HG03378 (cell line): ENCODE measurements at regions not wholly inside any gene's neighbourhood (a gene's known extent, or its start where the extent isn't known, plus 50 kb on each side); places are given as distances from the start of the nearest gene placed in this dataset.
A peak's percentile ranks its signal among the peaks of the same experiment; 100 is the strongest.

Experiments
- ATAC-seq: cut with Tn5 transposase; IDR thresholded peaks from one replicate; pipeline ENCODE4 v1.9.1; 2021; ENCODE audit warnings: mild to moderate bottlenecking, moderate library complexity; ENCODE audit not compliant: unreplicated experiment

DNA sequence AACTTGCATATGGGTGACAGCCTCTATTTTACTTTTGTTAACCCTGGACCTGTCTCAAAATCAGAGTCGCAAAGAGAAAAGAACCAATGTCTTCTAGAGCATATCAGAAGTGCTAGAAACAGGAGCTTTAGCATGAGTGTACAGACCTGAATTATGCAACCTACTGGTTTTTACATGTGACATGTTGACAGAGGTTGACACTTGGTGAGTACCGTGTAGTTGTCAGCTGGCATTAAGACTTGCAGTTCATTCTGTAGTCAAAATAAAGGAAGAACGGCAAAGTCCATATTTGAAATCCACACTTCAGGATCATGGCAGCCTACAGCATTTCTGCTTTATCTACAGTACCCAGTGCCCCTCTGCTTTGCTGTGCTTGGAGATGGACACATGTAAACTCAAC lies 291.9 kb upstream of the TENM3 start:
- ATAC-seq, result no peak

- ATAC-seq, result no peak
Measured at GRCh38 chr4:181952478-181952877, 290.7 kb upstream of the TENM3 start.

DNA sequence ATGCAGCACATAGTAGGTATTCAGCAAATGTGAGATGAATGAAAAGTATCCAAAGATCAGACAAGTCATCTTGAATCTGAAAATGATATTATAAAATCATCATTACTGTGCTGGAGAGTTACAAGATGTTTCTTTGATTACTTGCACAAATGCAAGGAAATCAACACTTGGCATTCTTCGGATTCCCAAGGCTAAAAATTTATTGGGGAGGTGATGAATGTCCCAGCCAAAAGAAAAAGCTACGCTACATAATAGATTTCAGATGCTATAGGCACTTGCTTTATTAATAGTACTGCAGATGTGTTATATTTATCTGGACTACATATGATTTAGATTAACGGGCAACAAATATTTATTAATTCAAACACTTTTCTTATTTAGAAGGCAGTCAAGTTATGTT lies 286.7 kb upstream of the TENM3 start:
- ATAC-seq, result no peak

DNA sequence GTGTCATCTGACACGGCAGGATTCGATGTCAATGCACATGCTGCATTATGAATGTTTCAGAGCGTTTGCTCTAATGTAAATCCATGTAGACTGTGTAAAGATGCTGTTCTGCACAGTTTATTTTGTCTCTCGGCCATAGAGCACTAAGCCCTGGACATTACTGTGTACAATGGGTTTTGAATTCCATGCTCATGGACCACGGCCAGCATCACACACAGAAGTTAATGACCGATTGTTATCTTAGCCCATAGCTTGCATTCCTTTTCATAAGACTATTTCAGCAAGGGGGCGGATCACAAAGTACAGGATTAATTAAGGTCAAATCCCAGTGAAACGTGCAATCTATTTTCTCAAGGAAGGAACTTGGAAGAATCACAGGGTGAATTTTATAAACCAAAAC lies 286.1 kb upstream of the TENM3 start:
- ATAC-seq, result no peak

- no peak for ATAC-seq
Measured at GRCh38 chr4:181958446-181958845, 284.8 kb upstream of the TENM3 start.

- ATAC-seq, result no peak
Measured at GRCh38 chr4:181959121-181959520, 284.1 kb upstream of the TENM3 start.

GRCh38 chr4:181960384-181960783 lies 282.8 kb upstream of the TENM3 start:
- no peak for ATAC-seq

- no peak for ATAC-seq
Measured at GRCh38 chr4:181962321-181962720, 280.9 kb upstream of the TENM3 start.

DNA sequence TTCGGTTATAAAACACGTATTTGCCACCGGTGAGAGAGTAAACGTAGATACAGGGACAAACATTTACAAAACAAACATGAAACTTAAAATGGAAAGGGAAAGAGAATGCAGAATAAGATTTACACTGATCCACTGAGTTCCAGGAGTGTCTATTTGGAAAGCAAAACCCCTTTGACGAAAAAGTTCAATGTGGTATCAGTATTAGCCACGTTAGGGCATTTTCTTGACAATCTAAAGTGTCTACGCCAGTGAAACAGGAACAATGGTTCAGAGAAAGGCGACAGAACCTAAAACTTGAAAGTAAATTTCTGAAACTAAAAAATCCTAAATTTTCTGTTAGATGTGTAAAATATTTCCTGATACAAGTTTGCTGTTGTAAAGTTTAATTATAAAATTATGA lies 278.5 kb upstream of the TENM3 start:
- ATAC-seq, result no peak

DNA sequence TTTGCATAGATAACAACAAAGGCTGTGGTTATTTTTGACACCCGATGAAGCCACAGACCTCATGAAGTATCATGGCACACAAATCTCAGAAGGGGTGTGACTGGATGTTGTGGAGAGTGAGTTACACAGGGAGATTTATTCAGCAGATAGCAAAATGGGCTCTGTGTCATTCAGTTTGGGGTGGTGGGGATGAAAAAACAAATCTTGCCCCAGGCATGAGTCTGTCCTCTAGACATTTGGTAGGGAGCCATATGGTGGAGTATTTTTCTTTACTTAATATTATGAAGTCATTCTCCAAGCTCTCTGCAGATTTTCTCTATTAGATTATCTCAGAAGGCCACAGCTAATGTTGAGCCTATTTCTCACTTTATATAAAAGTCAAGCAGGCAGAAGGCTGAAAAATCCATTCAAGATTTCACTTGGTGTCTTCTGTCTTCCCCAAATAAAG lies 277.1 kb upstream of the TENM3 start:
- no peak for ATAC-seq

- ATAC-seq, result no peak
Measured at GRCh38 chr4:181967401-181967800, 275.8 kb upstream of the TENM3 start.

- ATAC-seq, result no peak
Measured at GRCh38 chr4:181968371-181968770, 274.8 kb upstream of the TENM3 start.

- no peak for ATAC-seq
Measured at GRCh38 chr4:181969151-181969550, 274.1 kb upstream of the TENM3 start.

DNA sequence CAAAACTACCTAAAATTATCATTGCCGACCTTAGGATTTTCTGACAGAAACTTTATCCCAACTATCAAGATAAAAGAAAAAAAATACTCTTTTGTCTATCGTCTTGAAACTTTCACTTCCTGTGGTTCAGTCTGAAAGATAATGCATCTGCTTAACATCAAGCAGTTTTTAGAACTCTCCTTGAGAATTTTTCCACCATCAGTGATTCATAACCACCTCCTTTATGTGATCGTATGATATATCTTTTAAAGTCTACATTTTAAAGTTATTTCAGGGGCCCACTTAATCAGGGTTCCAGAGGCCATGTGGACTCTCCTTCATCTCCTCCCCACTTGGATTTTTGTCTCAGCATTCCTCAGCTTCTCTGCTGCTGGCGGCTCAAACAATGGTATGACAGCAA lies 272.8 kb upstream of the TENM3 start:
- no peak for ATAC-seq

GRCh38 chr4:181971411-181971810 lies 271.8 kb upstream of the TENM3 start:
- ATAC-seq, result peak; percentile 88

- no peak for ATAC-seq
Measured at GRCh38 chr4:181971973-181972372, 271.2 kb upstream of the TENM3 start.

DNA sequence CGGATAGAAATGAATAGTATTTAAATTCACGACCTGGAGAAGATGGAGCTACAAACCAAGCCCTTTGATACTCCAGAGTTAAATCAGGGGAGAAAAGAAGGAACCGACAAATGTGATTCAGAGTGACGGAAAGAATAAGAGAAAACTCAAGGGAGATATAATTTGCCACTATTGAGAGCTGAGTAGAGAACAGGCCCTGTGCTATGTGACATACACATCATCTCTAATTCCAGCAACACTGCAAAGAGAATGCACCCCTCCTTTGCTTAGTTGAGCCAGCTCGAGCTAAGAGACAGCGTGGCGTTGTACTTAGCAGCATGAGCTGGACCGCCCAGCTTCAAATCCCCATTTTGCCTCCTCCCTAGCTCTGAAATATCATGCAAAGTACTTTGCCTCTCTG lies 266.4 kb upstream of the TENM3 start:
- no peak for ATAC-seq

DNA sequence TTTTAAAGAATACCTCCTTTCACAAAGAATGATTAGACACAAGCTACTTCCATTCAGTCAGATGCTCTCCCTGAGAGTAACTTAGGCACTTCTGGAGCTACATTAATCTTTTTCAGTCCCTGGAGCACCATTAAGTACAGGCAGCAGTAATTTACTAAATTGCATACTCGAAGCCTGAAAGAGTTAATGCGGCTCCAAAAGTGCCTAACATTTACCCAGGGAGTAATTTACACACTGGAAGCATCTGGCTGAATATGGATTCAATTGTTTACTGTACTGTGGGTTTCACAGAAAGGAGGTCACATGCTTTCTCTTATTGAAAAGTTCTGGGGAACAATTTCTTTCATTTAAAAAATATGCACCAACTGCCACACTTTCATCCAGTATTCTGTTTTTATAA lies 260.8 kb upstream of the TENM3 start:
- no peak for ATAC-seq

DNA sequence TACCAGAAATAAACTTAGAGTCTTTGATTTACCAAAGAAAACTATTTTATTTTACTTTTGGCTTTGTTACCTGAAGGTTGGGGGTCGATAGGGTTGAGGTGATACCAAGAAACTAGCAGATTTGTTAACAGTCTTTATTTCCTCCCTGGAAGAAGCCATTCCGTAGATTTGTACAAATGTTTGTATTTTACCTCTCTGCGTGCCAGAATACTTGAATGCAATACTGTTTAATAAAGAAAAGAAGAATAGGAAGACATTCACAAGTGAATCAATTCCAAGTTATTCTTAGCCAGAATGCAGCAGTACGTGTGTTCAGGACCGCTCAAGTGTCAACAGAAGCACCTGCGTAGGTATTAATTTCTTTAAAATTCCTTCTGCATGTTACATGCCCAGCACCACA lies 260.3 kb upstream of the TENM3 start:
- ATAC-seq, result no peak

DNA sequence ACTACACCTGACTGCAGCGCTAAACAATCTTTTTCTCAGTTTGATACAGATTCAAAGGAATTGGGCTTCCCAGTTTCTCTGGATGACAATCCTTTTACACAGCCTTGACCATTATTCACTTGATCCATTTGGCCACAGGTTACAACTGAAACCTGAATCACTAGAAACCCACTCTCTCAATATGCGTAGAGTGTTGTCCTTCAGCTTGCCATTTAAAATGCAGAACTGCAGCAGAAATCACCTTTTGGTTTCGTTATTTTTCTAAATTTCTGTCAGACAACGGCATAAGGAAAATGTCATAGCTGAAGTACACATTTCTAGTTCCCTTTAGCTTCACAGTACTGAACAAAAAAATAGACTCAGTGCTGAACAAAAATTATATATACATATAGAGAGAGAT lies 255.8 kb upstream of the TENM3 start:
- ATAC-seq, result no peak

DNA sequence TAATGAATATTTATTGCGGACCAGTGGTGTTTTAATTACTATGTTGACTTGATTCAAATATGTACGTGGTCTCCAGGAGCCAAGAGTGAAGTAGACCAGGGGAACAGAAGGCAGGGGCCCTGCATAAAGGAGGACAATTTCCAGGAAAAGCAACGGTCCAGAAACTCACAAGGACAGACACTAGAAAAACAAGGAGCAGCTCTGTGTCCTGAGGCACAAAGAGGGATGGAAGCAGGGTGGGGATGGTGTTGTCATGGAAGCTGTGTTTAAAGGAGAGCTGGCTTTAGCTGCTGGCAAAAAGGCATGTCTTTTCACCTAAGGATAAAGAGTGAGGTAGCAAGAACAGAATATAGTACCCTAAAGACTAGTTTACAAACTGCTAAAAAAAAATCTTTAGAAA lies 254.1 kb upstream of the TENM3 start:
- ATAC-seq, result no peak

DNA sequence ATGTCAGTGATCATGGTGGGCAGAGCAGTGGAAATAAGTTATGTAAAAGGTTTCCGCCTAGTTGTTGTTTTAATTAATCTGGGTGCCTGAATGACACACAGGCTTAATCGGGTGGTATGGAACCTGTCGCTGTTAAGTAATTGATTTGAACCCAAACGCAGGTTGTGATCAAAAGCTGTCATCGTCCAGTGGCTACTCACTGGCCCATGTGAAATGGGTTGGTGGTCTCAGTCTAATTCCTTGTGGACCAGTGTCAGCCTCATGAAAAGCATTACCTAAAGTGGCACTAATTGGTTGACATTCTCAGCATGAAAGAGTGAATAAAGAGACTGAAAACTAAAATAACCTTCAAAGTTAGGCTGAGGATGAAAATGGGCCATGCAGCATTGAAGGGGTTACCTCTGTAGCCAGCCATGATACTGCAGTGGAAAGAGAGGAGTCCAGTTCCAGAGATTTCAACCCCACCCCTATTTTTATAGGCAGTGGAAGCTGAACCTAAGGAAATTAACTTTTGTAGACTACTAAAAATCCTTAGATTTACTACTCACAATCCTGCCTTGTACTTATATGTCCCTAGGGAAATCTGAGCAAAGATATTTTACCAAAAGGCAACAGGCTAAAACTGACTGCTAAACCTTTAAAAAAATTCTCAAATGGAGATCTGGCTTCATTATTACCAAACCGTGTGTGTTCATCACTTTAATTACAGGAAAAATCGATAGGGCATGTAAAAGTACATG lies 251.7 kb upstream of the TENM3 start:
- ATAC-seq, result no peak
